Esophagus muscularis mucosa (tissue), 4 donors: ENCODE measurements at regions not wholly inside any gene's neighbourhood (a gene's known extent, or its start where the extent isn't known, plus 50 kb on each side); places are given as distances from the start of the nearest gene placed in this dataset.
"Not testable (repeated sequence)": the region's sequence is repeated elsewhere in the genome, so short reads cannot be mapped to it uniquely, and the experiment has no call there.

Experiments
- DNase-seq: peaks from one replicate; pipeline ENCODE4 v3.0.0-alpha.2; 2017; ENCODE audit errors: extremely low spot score
- H3K27ac ChIP-seq, 4 donors: fragments of 200-600 bp; sonication (generic); replicated peaks in 1 of 4; 1 replicate in 3 of 4; 2 replicates in 1 of 4; pipeline ENCODE4 v1.5.1; 2016 to 2019; ENCODE audit warnings: mild to moderate bottlenecking in 1 of 4
- H3K27me3 ChIP-seq, 4 donors: fragments of 200-600 bp; sonication (generic); one replicate each; pipeline versions ENCODE4 v1.5.1 to v1.6.0; 2016 to 2019
- H3K36me3 ChIP-seq, 4 donors: fragments of 200-600 bp; sonication (generic); one replicate each; pipeline ENCODE4 v1.5.1; 2016 to 2019
- H3K4me1 ChIP-seq, 4 donors: fragments of 200-600 bp; sonication (generic); one replicate each; pipeline ENCODE4 v1.5.1; 2016 to 2019
- H3K4me3 ChIP-seq, 4 donors: fragments of 200-600 bp; sonication (generic); 1 replicate in 2 of 4; 2 replicates in 2 of 4; pipeline ENCODE4 v1.5.1; 2016 to 2019; ENCODE audit warnings: mild to moderate bottlenecking in 4 of 4, moderate library complexity in 1 of 4
- H3K9me3 ChIP-seq, 4 donors: fragments of 200-600 bp; sonication (generic); 1 replicate in 3 of 4; 2 replicates in 1 of 4; pipeline ENCODE4 v1.5.1; 2016 to 2019
- CTCF ChIP-seq, 3 experiments: fragments of 200-600 bp in 2 of 3; fragments of 450-650 bp in 1 of 3; sonication (generic) in 2 of 3; IDR thresholded peaks; one replicate each; pipeline ENCODE4 v1.5.1; 2017 to 2019; ENCODE audit warnings: antibody characterized with exemption in 3 of 3, mild to moderate bottlenecking in 2 of 3, moderate library complexity in 1 of 3
- EP300 ChIP-seq: sonication (generic); formaldehyde crosslinking; IDR thresholded peaks from one replicate; pipeline ENCODE4 v1.6.1; 2017; ENCODE audit warnings: antibody characterized with exemption
- POLR2A ChIP-seq: fragments of 450-650 bp; IDR thresholded peaks from one replicate; pipeline ENCODE4 v1.6.1; 2017; ENCODE audit warnings: antibody characterized with exemption, moderate library complexity, mild to moderate bottlenecking, low read depth
- POLR2AphosphoS5 ChIP-seq, 2 donors: sonication (generic); formaldehyde crosslinking; IDR thresholded peaks; one replicate each; pipeline ENCODE4 v1.6.1; 2017; ENCODE audit warnings: antibody characterized with exemption in 2 of 2
- WGBS: methylation state at CpG from one replicate; pipeline ENCODE4 v1.1.5; 2018; 5-methylcytosine and 5-hydroxymethylcytosine counted together
- intact Hi-C: fragments of 100-400 bp; cut with DNase I; formaldehyde crosslinking; loops from one replicate; pipeline ENCODE4 v1.15.1; 2023

- TF ChIP-seq POLR2A (no peak), CTCF (IDR thresholded peaks at IDR 0.05) (no peak), EP300 (no peak), POLR2AphosphoS5 (IDR thresholded peaks at IDR 0.05) (no peak)
- no peaks in the 10 kb centered on the region for H3K36me3 ChIP-seq
- no peaks in the 10 kb centered on the region for H3K27me3 ChIP-seq
- H3K4me1 ChIP-seq: no peaks in the 10 kb centered on the region
- intact Hi-C loops: no loop called here
- no peak for DNase-seq
- whole genome bisulfite sequencing: 75% methylated on average over 4 of the region's 4 CpGs
- no peak overlapping the region for H3K4me3 ChIP-seq
- no peak overlapping the region for H3K27ac ChIP-seq
- no peaks in the 10 kb centered on the region for H3K9me3 ChIP-seq
These were observed 126.7 kb downstream of the TMEM182 start for GRCh38 chr2:102888514-102888913.

- no peaks in the 10 kb centered on the region for H3K36me3 ChIP-seq
- intact Hi-C loops: no loop called here
- no peaks in the 10 kb centered on the region for H3K27me3 ChIP-seq
- TF ChIP-seq POLR2AphosphoS5 (IDR thresholded peaks at IDR 0.05): no peak
- TF ChIP-seq CTCF (IDR thresholded peaks at IDR 0.05): no peak
- TF ChIP-seq POLR2A: no peak
- no peak for TF ChIP-seq EP300
- no peaks in the 10 kb centered on the region for H3K4me1 ChIP-seq
- peak; percentile 81 for DNase-seq
- H3K27ac ChIP-seq: no peak overlapping the region
- H3K9me3 ChIP-seq: no peaks in the 10 kb centered on the region
- 48% methylated on average over 6 of the region's 6 CpGs for WGBS
- H3K4me3 ChIP-seq: no peak overlapping the region
These were observed 129.5 kb downstream of the TMEM182 start for GRCh38 chr2:102891296-102891695.

- 75% methylated on average over 9 of the region's 10 CpGs for WGBS
- Histone ChIP-seq H3K36me3 (no peaks in the 10 kb centered on the region), H3K27me3 (no peaks in the 10 kb centered on the region), H3K27ac (no peak overlapping the region), H3K9me3 (no peaks in the 10 kb centered on the region), H3K4me3 (no peak overlapping the region), H3K4me1 (no peaks in the 10 kb centered on the region)
- peak; percentile 86 for DNase-seq
- TF ChIP-seq POLR2AphosphoS5 (IDR thresholded peaks at IDR 0.05): no peak
- no peak for TF ChIP-seq CTCF (IDR thresholded peaks at IDR 0.05)
- TF ChIP-seq EP300: no peak
- TF ChIP-seq POLR2A: no peak
- intact Hi-C loops: no loop called here
These were observed 131.0 kb downstream of the TMEM182 start for GRCh38 chr2:102892698-102893310.

- Histone ChIP-seq H3K27ac (no peak overlapping the region), H3K4me1 (no peaks in the 10 kb centered on the region), H3K36me3 (no peaks in the 10 kb centered on the region), H3K4me3 (no peak overlapping the region), H3K27me3 (no peaks in the 10 kb centered on the region), H3K9me3 (no peaks in the 10 kb centered on the region)
- WGBS: 94% methylated on average over 12 of the region's 12 CpGs
- TF ChIP-seq EP300 (no peak), POLR2AphosphoS5 (IDR thresholded peaks at IDR 0.05) (no peak), CTCF (IDR thresholded peaks at IDR 0.05) (no peak)
- intact Hi-C loops: no loop called here
- peak; percentile 62 for DNase-seq
These were observed 132.0 kb downstream of the TMEM182 start for GRCh38 chr2:102893870-102894269.

GRCh38 chr2:102895376-102895775 lies 133.5 kb downstream of the TMEM182 start:
- Histone ChIP-seq H3K4me3 (no peak overlapping the region), H3K27ac (no peak overlapping the region), H3K4me1 (no peaks in the 10 kb centered on the region), H3K9me3 (no peaks in the 10 kb centered on the region), H3K36me3 (no peaks in the 10 kb centered on the region), H3K27me3 (no peaks in the 10 kb centered on the region)
- intact Hi-C loops: no loop called here
- WGBS: 50% methylated on average over 1 of the region's 2 CpGs
- no peak for TF ChIP-seq CTCF (IDR thresholded peaks at IDR 0.05)
- TF ChIP-seq EP300: no peak
- no peak for TF ChIP-seq POLR2A
- no peak for TF ChIP-seq POLR2AphosphoS5 (IDR thresholded peaks at IDR 0.05)
- DNase-seq: peak; percentile 21

GRCh38 chr2:102909240-102909639 lies 147.4 kb downstream of the TMEM182 start:
- H3K4me3 ChIP-seq, H3K4me1 ChIP-seq, DNase-seq, H3K36me3 ChIP-seq, H3K9me3 ChIP-seq, H3K27ac ChIP-seq, H3K27me3 ChIP-seq, intact Hi-C loops: not testable (repeated sequence)
- 65% methylated on average over 2 of the region's 2 CpGs for WGBS
